Renal cortical epithelial cell (primary cell): ENCODE measurements at regions not wholly inside any gene's neighbourhood (a gene's known extent, or its start where the extent isn't known, plus 50 kb on each side); places are given as distances from the start of the nearest gene placed in this dataset.
A peak's percentile ranks its signal among the peaks of the same experiment; 100 is the strongest.

Experiments
- DNase-seq: peaks from one replicate; pipeline ENCODE4 v3.0.0-alpha.2; 2011; ENCODE audit warnings: low read depth

- DNase-seq: no peak
Measured at GRCh38 chr4:97500423-97500822, 642.9 kb downstream of the STPG2 start.

DNA sequence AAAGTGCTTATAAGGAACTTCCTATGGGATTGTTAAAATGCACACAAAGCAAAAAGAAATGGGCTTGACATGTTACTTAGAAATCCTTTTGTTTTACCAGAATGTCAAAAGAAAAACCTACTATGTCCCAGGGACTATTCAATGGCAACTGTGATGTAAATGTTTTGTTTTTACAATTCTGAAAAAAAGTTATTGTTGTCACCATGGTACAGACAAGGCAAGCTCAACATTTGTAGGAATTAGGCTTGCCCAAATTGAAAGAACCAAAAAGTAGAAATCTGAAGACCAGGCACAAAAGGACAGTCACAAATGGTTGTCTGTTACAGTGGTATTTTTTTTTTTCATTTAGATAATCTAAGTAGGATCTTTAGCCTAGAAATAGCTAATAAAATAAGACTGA, 638.6 kb downstream of the STPG2 start:
- no peak for DNase-seq

DNA sequence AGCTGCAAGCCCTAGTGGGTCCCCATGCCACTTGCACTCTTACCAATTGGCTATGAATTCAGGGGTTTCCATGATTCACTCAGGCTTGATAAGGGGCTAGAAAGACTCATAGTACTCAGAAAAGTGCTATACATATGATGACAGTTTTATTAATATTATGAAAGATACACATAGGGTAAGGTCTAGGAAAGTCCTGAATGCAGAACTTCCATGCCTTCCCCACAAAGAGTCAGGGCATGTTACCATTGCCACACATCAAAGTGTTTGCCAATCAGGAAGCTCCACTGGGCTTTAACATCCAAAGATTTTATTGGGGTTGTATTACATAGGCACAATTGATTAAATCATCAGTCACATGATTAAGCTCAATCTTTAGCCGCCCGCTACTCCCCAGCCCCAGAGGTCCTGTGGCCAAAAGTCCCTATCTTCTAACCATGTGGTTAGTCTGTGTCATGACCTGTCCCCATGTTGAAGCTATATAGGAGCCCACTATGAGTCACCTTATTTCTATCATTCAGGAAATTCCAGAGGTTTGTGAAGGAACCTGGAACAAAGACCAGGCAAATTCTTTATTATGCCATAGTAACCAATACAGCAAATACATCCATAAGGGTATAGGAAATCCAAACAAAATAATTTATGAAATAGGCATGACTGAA, 635.6 kb downstream of the STPG2 start:
- peak; percentile 71 for DNase-seq
